Chondrocyte (in vitro differentiated cells): ENCODE measurements at regions not wholly inside any gene's neighbourhood (a gene's known extent, or its start where the extent isn't known, plus 50 kb on each side); places are given as distances from the start of the nearest gene placed in this dataset.
A peak's percentile ranks its signal among the peaks of the same experiment; 100 is the strongest.

Experiments
- DNase-seq: peaks from one replicate; pipeline ENCODE4 v3.0.0; 2021; ENCODE audit warnings: mixed read lengths, low spot score
- H3K27ac Mint-ChIP-seq: one replicate; pipeline ENCODE4 v1.8.0; 2021; ENCODE audit warnings: mild to moderate bottlenecking, moderate library complexity, mixed read lengths; ENCODE audit not compliant: unreplicated experiment
- H3K27me3 Mint-ChIP-seq: 2 replicates; pipeline ENCODE4 v1.8.0; 2021; ENCODE audit warnings: low read depth, mixed read lengths
- H3K36me3 Mint-ChIP-seq: 2 replicates; pipeline ENCODE4 v1.8.0; 2021; ENCODE audit warnings: low read depth, mixed read lengths
- H3K4me1 Mint-ChIP-seq: 2 replicates; pipeline ENCODE4 v1.8.0; 2021; ENCODE audit warnings: low read depth, mild to moderate bottlenecking, mixed read lengths
- H3K4me3 Mint-ChIP-seq: one replicate; pipeline ENCODE4 v1.8.0; 2021; ENCODE audit warnings: mild to moderate bottlenecking, moderate library complexity, mixed read lengths; ENCODE audit not compliant: unreplicated experiment
- H3K9me3 Mint-ChIP-seq: 2 replicates; pipeline ENCODE4 v1.8.0; 2021; ENCODE audit warnings: low read depth, mixed read lengths
- CTCF ChIP-seq: fragments of 200-600 bp; sonication (generic); IDR thresholded peaks from 2 replicates; pipeline ENCODE4 v1.5.0; 2021; ENCODE audit warnings: antibody characterized with exemption, mild to moderate bottlenecking, moderate library complexity

- DNase-seq: no peak
Observed at GRCh38 chr16:87543436-87544191, 50.8 kb upstream of the ZCCHC14 start.

GRCh38 chr16:87542531-87543102 lies 49.8 kb upstream of the ZCCHC14 start:
- H3K27ac Mint-ChIP-seq: no peak overlapping the region
- H3K36me3 Mint-ChIP-seq: peaks cover 8% of the 10 kb centered on the region
- no peak for DNase-seq
- no peak overlapping the region for H3K4me3 Mint-ChIP-seq
- no peak for TF ChIP-seq CTCF
- H3K27me3 Mint-ChIP-seq: no peaks in the 10 kb centered on the region
- H3K4me1 Mint-ChIP-seq: peaks cover 48% of the 10 kb centered on the region
- peaks cover 11% of the 10 kb centered on the region for H3K9me3 Mint-ChIP-seq

More at GRCh38 chr16:87543436-87544191, 50.8 kb upstream of the ZCCHC14 start:
- TF ChIP-seq CTCF: no peak
- Mint-ChIP-seq H3K27ac (peak overlapping the region; percentile 41), H3K36me3 (peaks cover 8% of the 10 kb centered on the region), H3K4me3 (no peak overlapping the region), H3K27me3 (no peaks in the 10 kb centered on the region), H3K4me1 (peaks cover 43% of the 10 kb centered on the region), H3K9me3 (peaks cover 11% of the 10 kb centered on the region)
